NCI-H460 (cell line): ENCODE measurements at regions not wholly inside any gene's neighbourhood (a gene's known extent, or its start where the extent isn't known, plus 50 kb on each side); places are given as distances from the start of the nearest gene placed in this dataset.
"Not testable (repeated sequence)": the region's sequence is repeated elsewhere in the genome, so short reads cannot be mapped to it uniquely, and the experiment has no call there.

Source experiments
- DNase-seq: peaks from one replicate; pipeline ENCODE4 v3.0.0-alpha.2; 2016; ENCODE audit warnings: low read depth; ENCODE audit errors: extremely low read depth

DNA sequence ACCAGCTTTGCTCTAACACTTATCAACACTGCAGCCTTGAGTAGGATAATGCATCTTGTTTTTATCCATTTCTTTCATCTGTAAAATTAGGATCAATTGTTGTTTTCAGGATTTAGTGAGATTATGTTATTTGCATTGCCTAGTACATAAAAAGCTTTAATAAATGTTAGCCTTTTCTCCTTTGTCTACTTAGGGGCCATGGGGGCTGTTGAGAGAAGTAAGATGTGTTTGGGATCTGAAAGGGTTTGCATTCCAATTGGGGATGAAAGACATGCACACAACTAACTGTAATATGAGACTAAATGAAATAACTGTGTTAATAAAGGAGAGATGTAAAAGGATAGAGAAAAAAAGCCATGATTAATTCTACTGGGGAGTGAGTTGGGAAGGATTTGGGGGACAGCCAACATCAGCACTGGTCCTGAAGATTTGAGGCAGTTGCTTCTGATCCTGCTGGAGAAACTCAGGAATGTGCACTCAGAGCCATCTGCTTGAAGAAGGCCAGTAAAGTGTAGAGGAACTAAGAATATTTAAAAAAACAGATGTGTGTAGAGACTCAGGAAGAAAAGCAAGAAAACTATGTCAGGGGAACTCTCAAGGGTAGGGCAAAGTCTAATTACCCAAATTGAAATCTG lies 236.3 kb downstream of the OLFM4 start:
- DNase-seq: no peak

GRCh38 chr13:53266757-53267156 lies 238.1 kb downstream of the OLFM4 start:
- DNase-seq: no peak

- DNase-seq: no peak
These were observed 241.0 kb downstream of the OLFM4 start for GRCh38 chr13:53269634-53270033.

DNA sequence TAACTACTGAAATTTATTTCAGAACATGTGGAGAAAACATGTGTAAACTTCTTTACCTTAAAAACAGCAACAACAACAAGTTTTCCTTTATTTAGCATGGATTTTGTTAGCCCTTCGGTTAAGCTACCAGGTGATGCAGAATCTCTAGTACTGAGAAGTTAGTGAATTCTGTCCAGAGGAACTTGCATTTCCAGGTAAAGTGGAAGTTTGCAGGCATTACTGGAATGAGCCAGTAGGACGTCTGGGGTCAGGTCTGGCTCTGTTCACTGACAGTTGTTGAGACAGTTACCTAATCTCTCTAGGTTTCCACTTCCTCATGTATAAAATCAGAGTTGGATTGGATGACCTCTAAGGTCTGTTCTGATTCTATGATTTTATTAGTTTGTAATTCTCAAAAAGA lies 244.3 kb downstream of the OLFM4 start:
- DNase-seq: no peak

DNA sequence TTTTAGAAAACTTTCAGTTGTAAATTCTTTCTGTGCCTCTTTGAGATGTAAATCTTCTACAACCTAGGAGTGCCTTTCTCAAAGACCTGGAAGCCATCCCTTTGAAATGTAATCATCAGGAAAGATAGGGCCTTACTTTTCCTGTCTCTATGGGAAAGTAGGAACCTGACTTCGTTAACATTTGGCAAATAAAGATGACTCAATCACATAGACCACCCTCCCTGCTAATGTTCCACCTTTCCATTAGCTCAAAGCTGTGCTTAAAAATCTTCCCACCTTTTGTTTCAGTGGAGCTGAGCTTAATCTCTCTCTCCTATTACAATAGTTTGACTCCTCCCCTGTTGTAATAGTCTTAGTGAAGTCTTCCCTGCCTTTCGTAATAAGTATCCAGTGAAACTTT lies 247.7 kb downstream of the OLFM4 start:
- no peak for DNase-seq

DNA sequence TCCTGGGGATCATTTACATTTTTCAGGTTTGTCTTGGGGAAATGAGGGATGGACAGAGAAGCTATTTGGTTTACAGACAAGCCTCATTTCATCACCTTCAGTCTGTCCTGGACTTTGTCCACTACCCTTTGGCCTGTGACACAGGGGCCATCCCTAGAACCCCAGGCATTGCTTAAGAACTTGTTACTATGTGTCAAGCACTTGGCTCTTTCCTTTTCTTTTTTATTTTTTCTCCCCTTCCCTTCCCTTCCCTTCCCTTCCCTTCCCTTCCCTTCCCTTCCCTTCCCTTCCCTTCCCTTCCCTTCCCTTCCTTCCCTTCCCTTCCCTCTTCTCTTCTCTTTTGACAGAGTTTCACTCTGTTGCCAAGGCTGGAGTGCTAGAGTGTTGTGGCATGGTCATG lies 253.1 kb downstream of the OLFM4 start:
- DNase-seq: no peak

DNA sequence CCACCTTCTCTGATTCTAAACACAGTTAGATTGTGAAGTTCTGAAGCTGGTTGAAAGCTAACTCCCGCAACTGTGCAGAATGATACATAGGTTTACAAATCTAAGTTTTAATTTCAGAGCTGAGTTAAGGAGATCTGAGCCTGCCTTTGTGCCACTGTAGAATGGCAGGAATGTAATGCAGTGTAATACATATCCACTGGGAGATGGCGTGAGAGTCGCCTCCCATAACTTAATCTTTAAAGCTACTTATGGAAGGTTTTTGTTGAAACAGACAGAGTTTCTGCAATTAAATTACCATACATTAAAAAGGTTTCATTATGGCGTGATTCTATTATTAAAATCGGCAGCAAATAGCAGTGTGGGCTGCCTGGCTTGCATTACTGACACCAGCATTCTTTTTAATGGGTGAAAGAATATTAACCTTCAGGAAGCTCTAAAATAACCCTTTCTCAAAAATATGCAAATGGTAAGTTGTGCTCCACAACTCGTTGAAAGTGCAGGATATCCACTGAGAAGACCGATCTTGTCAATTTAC lies 257.4 kb downstream of the OLFM4 start:
- no peak for DNase-seq

- no peak for DNase-seq
These were observed 269.8 kb downstream of the OLFM4 start for GRCh38 chr13:53298396-53298795.

DNA sequence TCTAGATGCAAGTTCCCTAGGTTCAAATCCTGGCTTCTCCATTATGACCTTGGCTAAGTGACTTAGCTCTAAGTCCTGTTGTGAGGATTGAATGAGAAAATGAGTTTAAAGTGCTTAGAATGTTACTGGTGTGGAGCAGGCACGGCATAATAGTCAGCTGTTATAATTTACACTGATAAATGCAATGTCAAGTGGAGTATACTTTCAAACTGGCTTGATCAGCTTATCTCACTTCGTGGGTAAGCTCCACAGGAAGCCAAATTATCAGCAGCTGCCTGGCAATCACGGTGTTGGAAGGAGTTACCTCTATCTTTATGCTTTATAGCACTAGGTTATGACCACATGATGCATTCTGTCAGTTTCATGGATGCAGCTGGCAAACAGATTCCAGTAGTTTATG lies 272.8 kb downstream of the OLFM4 start:
- DNase-seq: no peak

GRCh38 chr13:53305419-53305818 lies 276.8 kb downstream of the OLFM4 start:
- DNase-seq: not testable (repeated sequence)

DNA sequence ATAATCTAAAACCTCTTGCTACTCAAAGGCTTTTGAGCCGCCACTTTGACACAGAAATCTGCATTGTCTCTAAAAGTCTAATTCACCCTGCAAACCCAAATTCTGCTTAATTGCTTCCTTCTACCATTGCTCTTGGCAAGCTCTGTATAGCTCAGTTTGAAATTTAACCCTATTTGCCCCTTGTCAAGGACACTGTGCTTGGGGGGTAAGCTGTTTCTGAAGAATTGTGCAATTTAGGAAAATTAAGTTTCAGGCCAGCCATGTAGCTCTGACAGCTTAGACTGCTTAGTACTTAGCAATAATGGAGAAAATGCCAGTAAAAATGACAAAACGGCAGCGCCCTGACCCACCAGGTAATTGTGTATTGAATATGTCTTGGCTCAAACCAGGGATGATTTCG lies 282.2 kb downstream of the OLFM4 start:
- no peak for DNase-seq

GRCh38 chr13:53311561-53311960 lies 282.9 kb downstream of the OLFM4 start:
- DNase-seq: no peak

DNA sequence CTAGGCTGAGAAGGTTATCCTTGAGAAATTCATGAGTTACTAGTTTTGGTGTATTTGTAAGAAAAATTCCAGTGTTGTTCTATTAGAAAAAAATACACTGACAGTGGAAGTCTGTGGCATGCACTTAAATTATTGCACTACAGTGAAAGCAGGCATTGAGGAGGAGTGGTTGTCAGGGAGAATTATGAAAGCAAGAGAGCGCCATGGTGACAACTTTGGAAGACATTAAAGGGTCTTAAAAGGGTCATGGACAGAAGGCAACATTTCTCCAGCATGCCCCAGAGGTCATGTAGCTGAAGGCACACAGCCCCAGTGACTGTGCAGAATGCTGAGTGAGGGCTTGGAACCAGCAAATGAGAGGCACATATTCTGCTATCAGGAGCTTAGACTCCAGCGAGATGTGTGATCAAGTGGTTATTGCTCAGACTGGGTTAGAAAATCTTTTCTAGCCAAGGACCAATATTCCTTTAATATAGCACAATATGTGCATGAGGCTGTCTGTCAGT lies 292.7 kb downstream of the OLFM4 start:
- DNase-seq: no peak

DNA sequence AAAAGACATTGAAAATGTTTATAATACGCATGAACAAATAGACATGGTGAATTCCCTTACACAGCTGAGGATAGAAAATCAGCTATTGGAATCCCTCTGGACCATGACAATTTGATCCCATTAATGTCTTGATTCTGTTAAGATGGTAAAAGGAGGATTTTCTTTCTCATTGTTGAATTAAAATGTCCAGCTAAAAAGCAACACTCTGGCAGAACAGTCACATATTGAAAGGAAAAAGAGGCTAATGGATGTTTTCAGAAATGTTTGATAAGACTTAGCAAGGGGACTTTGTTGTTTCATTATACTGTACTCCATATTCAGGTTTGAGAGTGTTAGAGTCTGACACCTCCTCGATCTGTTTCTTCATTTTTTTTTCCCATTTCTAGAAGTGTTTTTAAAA lies 296.0 kb downstream of the OLFM4 start:
- no peak for DNase-seq

- no peak for DNase-seq
These were observed 298.1 kb downstream of the OLFM4 start for GRCh38 chr13:53326716-53327115.

DNA sequence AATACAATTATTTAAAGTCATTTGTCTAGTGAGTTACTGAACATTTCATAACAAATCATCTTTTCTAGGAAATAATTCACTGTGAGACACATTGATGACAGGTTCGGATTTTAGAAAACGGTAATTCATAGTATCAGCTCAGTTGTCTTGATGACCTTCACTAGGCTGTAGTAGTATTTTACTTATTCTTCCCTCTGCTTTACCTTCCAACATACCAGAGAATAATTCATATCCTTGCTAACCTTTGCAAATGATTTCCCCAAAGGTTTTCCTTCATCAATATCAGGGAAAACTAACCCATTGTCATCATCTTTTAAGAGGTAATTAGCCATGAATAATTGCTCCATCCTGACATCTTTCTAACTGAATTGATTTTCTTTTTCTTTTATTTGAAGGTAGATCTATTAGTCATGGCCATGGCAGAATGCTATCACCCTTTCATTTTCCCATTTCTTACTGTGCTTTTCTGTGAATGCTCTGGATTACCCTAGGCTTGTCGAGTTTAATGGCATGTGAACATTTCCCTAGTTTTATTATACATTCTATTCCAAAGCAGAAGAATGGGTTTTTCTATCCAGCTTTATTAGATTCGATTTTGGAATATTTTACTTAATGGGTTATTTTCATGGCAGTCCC lies 299.2 kb downstream of the OLFM4 start:
- DNase-seq: no peak

GRCh38 chr13:53336441-53337160 lies 308.0 kb downstream of the OLFM4 start:
- DNase-seq: no peak

DNA sequence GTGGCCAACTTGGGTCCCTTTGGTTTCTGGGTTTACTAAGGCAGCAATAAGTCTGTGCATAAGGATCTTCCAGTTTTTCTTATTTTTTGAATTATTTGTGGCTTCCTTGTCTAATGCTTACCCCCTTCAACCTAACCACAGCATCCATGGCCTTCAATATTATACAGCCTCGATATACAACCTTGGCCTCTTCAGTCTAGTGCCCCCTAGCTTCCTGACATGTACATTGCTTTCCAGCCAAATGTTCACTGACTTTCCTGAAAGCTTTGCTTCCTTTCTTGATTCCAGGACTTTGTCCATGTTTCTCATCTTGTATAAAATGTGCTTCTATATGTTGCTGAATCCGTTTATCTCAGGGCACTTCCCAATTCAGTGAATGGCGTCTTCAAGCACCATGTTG lies 310.1 kb downstream of the OLFM4 start:
- no peak for DNase-seq

- DNase-seq: no peak
These were observed 312.0 kb downstream of the OLFM4 start for GRCh38 chr13:53340505-53341143.

DNA sequence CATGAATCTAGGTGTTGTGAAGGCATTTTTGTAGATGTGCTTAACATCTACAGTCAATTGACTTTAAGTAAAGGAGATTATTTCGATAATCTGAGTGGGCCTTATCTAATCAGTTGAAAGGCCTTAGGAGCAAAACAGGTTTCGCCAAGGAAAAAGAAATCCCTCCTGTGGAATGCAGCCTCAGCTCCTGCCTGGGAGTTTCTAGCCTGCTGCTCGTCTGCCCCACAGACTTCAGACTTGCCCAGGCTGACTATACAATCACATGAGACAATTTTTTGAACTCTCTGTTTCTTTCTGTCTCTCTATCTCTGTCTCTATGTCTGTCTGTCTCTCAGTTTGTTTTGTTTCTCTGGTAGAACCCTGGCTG lies 312.5 kb downstream of the OLFM4 start:
- no peak for DNase-seq

DNA sequence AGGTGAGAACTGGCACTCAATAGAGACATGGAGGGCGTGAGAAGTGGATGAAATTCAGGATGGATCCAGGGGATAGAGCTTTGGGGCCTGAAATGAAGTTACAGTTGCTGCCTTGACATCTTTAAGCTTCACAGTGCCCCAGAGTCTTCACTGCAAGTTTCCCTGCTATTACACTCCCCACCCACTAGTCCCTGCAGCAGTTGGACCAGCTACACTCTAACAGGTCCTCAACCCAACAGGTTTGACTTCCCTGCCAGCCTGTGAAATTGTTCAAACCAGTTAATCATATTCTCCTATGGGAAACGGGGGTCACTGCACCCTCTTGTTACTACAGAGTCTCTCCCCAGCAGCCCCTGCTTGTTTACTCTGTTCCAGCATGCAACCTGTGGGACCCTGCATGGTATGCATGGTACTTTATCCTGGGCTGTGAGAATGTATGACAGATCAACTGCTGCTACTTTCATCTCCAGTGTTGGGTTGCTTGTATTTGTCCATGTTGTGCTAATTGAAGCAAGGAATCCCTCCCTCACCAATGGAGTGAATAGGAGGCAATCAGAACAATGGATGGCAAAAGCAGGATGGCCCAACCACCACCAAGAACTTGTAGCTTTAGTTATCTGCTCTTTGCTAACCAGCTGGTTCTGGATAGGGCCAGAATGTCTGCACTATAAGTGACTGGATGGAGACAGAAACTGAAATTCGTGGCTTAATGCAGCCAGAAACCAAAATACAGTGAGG lies 314.2 kb downstream of the OLFM4 start:
- no peak for DNase-seq
